IPS-20b (cell line): ENCODE measurements at regions not wholly inside any gene's neighbourhood (a gene's known extent, or its start where the extent isn't known, plus 50 kb on each side); places are given as distances from the start of the nearest gene placed in this dataset.

Experiments used
- H3K27ac ChIP-seq: one replicate; pipeline ENCODE4 v1.5.1; 2013; ENCODE audit warnings: low read length
- H3K27me3 ChIP-seq: 2 replicates; pipeline ENCODE4 v1.6.1; 2013; ENCODE audit warnings: mild to moderate bottlenecking, low read length, inconsistent platforms; ENCODE audit not compliant: insufficient read depth
- H3K36me3 ChIP-seq: 2 replicates; pipeline ENCODE4 v1.6.1; 2013; ENCODE audit warnings: low read depth, mild to moderate bottlenecking, inconsistent platforms, low read length, moderate library complexity; ENCODE audit not compliant: insufficient read depth
- H3K4me1 ChIP-seq: 2 replicates; pipeline ENCODE4 v1.6.1; 2013; ENCODE audit warnings: mild to moderate bottlenecking, control low read depth, inconsistent platforms, low read length, moderate library complexity; ENCODE audit not compliant: insufficient read depth
- H3K4me3 ChIP-seq: 2 replicates; pipeline ENCODE4 v1.5.1; 2013; ENCODE audit warnings: mild to moderate bottlenecking, low read length, inconsistent platforms
- H3K9ac ChIP-seq: 2 replicates; pipeline ENCODE4 v1.6.1; 2013; ENCODE audit warnings: low read depth, mild to moderate bottlenecking, inconsistent platforms, low read length, moderate library complexity
- H3K9me3 ChIP-seq: 2 replicates; pipeline ENCODE4 v1.6.1; 2013; ENCODE audit warnings: mild to moderate bottlenecking, low read depth, low read length, inconsistent platforms; ENCODE audit not compliant: insufficient read depth

GRCh38 chr18:44624052-44624451, 56.6 kb upstream of the SETBP1 start:
- H3K27me3 ChIP-seq = no peaks in the 10 kb centered on the region
- H3K9me3 ChIP-seq = no peaks in the 10 kb centered on the region
- no peak overlapping the region for H3K4me3 ChIP-seq
- peaks cover 13% of the 10 kb centered on the region; the same call in 1 of the 2 replicates for H3K4me1 ChIP-seq
- no peaks in the 10 kb centered on the region for H3K36me3 ChIP-seq
- H3K27ac ChIP-seq = no peak overlapping the region
- H3K9ac ChIP-seq = no peak overlapping the region

DNA sequence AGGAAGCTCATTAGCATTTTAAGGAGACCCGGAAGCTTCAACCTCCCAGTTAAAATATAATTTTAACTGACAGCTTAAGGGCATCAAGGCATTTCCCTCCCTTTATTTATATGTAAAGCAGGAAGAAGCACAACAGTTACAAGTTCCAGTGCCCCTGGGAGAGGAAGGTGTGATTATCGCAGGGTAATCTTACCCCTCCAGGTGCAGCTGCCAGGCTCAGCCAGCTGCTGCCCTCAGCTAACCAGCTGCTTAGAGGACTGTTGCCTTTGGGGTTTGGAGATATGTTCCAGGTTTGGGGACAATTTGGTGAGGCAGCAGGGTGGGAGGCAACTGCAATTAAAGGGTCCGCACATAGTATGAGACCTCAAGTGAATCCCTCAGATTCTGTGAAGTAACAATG, 55.3 kb upstream of the SETBP1 start:
- H3K27ac ChIP-seq = no peak overlapping the region
- H3K9me3 ChIP-seq = no peaks in the 10 kb centered on the region
- no peak overlapping the region for H3K9ac ChIP-seq
- no peak overlapping the region for H3K4me3 ChIP-seq
- no peaks in the 10 kb centered on the region for H3K27me3 ChIP-seq
- H3K36me3 ChIP-seq = no peaks in the 10 kb centered on the region
- peaks cover 13% of the 10 kb centered on the region; the same call in 1 of the 2 replicates for H3K4me1 ChIP-seq

GRCh38 chr18:44626236-44626635, 54.5 kb upstream of the SETBP1 start:
- Histone ChIP-seq H3K9me3 (no peaks in the 10 kb centered on the region), H3K9ac (no peak overlapping the region), H3K27me3 (no peaks in the 10 kb centered on the region), H3K4me3 (no peak overlapping the region), H3K36me3 (no peaks in the 10 kb centered on the region), H3K4me1 (peaks cover 13% of the 10 kb centered on the region; the same call in 1 of the 2 replicates), H3K27ac (no peak overlapping the region)

DNA sequence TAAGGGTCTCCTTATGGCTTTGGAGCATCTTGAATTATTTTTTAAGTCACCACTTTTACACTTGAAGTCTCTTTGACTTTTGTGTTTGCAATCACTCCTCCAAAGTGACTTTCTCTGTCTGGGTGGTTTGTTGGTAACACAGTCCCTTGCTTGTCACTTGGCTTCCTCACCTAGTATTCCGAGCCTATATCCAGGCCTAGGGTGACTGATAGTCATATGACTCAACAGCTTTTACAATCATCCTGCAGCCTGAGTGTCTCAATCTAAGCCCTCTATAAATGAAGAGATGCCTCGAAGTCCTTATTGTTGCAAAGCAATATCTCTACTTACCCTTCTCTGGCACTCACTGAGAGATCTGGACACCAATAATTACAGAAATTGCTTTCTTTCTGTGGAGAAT, 53.9 kb upstream of the SETBP1 start:
- no peaks in the 10 kb centered on the region for H3K9me3 ChIP-seq
- H3K4me3 ChIP-seq = no peak overlapping the region
- H3K36me3 ChIP-seq = no peaks in the 10 kb centered on the region
- H3K4me1 ChIP-seq = peaks cover 13% of the 10 kb centered on the region; the same call in 1 of the 2 replicates
- H3K9ac ChIP-seq = no peak overlapping the region
- H3K27me3 ChIP-seq = no peaks in the 10 kb centered on the region
- H3K27ac ChIP-seq = no peak overlapping the region

- Histone ChIP-seq H3K4me1 (peaks cover 13% of the 10 kb centered on the region; the same call in 1 of the 2 replicates), H3K36me3 (no peaks in the 10 kb centered on the region), H3K9ac (no peak overlapping the region), H3K4me3 (no peak overlapping the region), H3K27ac (no peak overlapping the region), H3K27me3 (no peaks in the 10 kb centered on the region), H3K9me3 (no peaks in the 10 kb centered on the region)
These were observed 53.4 kb upstream of the SETBP1 start for GRCh38 chr18:44627280-44627679.

GRCh38 chr18:44629406-44629805, 51.3 kb upstream of the SETBP1 start:
- Histone ChIP-seq H3K36me3 (no peaks in the 10 kb centered on the region), H3K9me3 (no peaks in the 10 kb centered on the region), H3K4me1 (peaks cover 13% of the 10 kb centered on the region; the same call in 1 of the 2 replicates), H3K27me3 (no peaks in the 10 kb centered on the region), H3K4me3 (no peak overlapping the region), H3K9ac (no peak overlapping the region), H3K27ac (no peak overlapping the region)

- Histone ChIP-seq H3K9ac (no peak overlapping the region), H3K27ac (no peak overlapping the region), H3K4me1 (peaks cover 13% of the 10 kb centered on the region; the same call in 1 of the 2 replicates), H3K9me3 (no peaks in the 10 kb centered on the region), H3K36me3 (no peaks in the 10 kb centered on the region), H3K4me3 (no peak overlapping the region), H3K27me3 (no peaks in the 10 kb centered on the region)
These were observed 50.6 kb upstream of the SETBP1 start for GRCh38 chr18:44630118-44630517.
